Glomerular endothelial cell (primary cell): ENCODE measurements at regions not wholly inside any gene's neighbourhood (a gene's known extent, or its start where the extent isn't known, plus 50 kb on each side); places are given as distances from the start of the nearest gene placed in this dataset.

Experiments
- DNase-seq: peaks from one replicate; pipeline ENCODE4 v3.0.0-alpha.2; 2011; ENCODE audit warnings: low read depth, low spot score; ENCODE audit errors: extremely low read depth

DNA sequence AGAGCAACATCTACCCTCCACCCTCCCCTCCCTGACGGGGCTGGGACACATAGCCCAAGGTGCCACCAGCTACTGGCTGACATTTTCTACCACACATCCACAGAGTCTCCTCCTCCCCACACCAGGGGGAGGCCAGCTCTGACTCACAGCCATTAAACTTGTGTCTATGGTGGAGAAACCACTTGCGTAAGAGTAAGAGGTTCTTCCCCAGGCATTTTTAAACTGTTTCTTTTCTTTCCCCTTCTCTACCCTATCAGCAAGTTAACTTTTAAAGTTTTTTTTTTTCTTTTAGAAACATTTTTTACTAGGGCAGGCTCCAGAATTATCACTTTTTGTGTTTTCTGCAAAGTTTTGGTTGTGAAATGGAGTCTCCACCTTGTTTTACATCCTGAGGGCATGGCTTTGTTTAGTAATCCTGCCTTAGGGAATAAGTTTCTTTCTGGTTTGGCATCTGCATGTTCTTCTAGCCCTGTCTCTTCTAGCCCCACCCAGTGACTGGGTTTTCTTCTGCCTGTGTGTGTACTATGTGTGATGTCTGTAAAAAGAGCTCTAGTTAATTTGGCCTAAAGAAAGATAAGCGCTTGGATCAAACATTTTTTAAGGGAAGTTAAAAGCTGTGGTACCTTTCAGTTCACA lies 148.8 kb upstream of the GADL1 start:
- no peak for DNase-seq

DNA sequence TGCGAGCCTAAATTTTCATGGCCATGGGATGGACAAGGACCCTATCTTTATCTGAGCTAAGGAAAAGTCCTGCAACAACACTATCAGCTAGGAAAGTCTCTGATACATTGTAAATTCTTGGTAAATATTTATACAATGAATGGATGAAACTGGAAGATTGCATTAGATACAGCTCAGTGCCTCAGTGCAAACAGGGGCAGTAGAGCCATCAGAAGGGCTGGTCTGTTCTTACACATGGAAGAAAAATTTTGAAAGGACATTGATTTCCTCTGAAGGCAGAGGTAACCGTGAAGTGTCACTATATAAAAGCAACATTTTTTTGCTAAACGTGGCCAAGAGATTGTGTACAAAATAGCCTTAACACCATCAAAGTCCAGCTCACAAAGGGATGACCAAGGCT lies 153.2 kb upstream of the GADL1 start:
- DNase-seq: no peak

GRCh38 chr3:31048143-31048542 lies 153.7 kb upstream of the GADL1 start:
- no peak for DNase-seq

DNA sequence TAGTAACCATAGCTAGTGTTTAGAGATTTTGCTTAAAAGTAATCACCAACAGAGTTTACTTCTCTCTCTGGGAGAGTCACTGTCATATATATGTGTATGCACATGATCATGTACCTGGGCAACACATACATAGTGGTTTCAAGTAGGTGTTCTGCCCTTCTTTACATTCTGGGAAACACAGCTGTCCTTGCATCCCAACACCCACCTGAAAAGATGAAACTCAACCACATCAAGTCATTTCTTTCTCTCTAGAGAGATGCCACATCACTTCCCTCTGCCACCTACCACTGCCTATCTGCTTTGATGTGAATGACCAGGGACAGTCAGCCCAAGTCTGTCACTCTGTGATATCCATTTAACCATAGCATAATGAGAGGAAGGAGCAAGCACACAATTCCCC lies 155.8 kb upstream of the GADL1 start:
- DNase-seq: no peak

- no peak for DNase-seq
Observed at GRCh38 chr3:31051226-31051625, 156.8 kb upstream of the GADL1 start.

DNA sequence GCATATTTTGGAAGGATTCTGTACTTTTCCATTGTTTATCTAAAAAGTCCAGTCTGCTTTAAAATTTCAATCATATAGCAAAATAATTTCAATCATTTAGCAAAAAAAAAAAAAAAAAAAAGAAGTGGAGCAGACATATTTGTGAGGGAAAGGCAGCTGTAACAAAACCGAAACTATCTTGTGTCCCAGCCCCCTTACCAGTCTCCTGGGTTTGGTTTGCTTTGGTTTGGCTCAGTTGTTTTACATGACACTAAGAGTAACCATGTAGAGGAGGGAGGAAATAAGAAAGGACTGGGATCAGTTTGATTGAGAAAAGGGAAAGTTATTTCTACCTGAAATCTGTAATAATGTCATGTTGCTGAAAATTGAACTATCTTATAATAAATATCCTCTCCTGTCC lies 158.8 kb upstream of the GADL1 start:
- DNase-seq: no peak

- DNase-seq: no peak
Observed at GRCh38 chr3:31054032-31054431, 159.6 kb upstream of the GADL1 start.

GRCh38 chr3:31055757-31056156 lies 161.3 kb upstream of the GADL1 start:
- no peak for DNase-seq

DNA sequence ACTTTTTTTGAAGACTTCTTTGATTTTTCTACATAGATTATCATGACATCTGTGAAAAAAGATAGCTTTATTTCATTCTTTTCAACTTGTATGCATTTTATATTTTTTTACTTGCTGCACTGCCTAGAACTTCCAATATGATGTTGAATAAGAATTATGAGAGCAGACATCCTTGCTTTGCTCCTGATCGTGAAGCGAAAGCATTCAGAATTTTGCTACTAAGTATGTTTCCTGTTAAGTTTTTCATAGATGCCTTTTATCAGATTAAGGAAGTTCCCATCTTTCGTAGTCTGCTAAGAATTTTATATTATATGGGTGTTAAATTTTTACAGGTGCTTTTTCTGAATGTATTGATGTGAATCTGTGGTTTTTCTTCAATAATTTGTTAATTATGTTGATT lies 163.4 kb upstream of the GADL1 start:
- DNase-seq: no peak

GRCh38 chr3:31064021-31064420 lies 169.6 kb upstream of the GADL1 start:
- DNase-seq: no peak

DNA sequence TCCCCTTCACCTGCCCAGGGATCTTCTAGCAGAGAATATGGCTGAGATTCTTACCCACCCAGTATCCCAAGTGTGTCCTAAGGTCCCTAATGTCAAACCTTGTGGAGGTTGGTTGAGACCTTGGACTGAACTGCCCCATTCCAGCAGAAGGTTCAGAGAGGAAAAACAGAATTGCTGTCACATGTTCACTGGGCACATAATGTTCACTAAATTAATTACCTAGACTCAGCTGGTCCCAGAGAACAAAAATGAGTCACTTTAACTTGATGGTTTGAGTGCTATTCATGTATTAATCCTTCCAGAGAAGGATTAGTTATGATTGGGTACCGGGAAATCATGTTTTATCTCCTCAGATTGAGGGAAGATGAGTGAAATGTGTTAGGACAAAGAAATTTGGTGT lies 171.3 kb upstream of the GADL1 start:
- DNase-seq: no peak

DNA sequence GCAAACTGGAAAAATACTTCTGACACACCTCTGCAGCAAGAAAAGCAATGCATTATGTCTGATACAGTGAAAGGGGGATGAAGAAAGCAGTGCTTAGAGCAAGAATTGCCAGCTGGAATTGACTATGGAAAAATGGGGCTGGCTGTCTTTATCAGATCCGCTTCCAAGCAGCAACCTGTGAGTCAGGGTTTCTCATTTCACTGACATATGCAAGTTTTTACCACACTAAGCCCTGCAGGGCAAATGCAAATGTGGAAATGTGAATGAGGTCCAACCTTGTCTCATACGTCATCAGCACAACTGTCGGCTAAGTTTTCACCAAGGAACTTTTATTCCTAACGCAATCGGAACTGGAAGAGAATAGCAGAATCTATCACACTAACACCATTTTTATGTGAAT lies 172.5 kb upstream of the GADL1 start:
- DNase-seq: no peak

DNA sequence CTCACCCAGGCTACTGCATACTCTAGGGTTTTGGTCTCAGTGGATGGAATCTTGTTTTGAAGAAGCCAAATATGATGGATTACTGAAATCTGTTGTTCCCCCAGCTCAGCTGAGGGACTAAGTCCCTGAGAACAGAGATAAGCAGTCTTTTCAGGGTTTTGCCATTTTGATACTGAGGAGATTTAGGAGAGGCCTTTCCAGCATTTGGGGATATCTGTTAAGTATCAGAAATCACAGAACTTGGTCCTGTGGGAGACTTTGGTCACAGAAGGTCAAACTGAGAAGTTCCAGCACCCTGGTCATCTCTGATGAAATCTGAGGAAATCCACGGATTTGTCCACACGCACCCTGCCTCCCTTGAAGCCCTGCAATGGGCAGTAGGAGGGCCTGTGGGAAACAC lies 181.0 kb upstream of the GADL1 start:
- no peak for DNase-seq

DNA sequence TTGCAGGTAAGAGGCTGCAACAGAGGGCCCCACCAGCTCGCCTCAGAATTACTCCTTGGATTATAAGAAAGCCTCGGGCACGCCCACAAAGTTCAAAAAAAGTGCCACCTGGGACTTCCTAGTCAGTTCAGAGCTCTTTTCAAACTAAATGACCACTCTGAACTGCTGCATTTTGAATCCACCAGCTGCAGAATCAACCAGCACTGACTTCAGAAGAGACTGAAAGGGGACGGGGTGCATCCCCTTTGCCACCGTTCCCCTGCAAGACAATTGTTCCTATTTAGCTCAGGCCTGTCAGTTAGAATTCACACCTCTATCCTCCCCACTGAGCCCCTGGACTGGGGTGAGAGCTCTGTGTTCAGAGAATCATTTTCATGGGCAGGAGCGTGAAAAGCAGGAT lies 181.4 kb upstream of the GADL1 start:
- no peak for DNase-seq

- peak; percentile 64 for DNase-seq
Observed at GRCh38 chr3:31077021-31077601, 182.7 kb upstream of the GADL1 start.

DNA sequence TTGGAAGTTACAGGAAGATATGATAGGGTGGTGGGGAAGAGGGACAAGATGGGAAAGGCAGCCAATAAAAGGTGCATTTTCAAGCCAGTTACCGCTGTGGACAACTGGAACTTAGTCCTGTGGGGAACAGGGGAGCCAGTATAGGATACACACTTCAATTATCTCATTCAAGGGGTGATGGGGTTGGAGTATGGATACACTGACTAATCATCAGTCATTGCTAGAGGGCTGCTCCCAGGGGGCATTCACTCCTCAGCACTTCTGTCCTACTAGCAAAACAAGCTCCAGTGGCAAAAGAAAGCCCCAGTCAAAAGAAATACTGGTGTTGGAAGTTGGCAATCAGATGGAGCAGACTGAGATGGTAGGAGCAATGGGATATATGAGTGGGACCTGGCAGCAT lies 183.4 kb upstream of the GADL1 start:
- DNase-seq: no peak

DNA sequence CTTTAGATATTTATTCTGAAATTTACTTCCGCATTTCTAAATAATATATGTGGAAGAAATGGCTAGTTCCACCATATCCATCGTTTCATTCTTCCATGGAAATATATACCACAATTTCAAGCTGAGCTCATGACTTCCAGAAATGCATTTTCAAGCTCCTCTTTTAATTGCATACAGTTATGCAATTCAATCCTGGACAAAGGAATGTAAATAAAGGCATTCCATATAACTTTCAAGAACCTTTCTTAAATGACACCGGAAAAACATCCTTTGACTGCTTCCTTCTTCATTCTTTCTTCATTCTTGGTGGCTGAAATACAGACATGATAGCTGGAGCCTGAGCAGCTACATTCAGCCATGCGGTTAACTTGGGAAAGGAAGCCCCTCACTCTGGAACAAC lies 185.2 kb upstream of the GADL1 start:
- no peak for DNase-seq

GRCh38 chr3:31081018-31081662 lies 186.7 kb upstream of the GADL1 start:
- DNase-seq: no peak

DNA sequence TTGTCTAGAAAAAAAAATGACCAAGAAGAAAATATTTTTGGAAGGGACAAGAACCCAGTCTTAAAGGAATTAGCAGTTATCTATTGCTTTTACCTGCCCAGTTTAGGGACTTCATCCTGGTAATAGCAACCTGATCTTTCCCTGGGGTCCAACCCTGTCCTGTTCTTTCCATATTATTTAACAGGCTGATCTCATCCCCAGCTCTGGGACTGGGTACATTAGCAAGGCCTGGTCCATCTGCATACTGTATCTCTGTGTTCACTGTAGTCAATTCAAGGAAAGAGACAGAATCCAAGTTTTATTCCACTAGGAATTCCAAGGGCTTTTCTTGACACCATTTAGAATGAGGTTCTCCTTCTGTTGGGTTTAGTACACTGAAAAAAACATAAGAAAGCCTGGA lies 191.7 kb upstream of the GADL1 start:
- DNase-seq: no peak

GRCh38 chr3:31086698-31087097 lies 192.2 kb upstream of the GADL1 start:
- DNase-seq: no peak

DNA sequence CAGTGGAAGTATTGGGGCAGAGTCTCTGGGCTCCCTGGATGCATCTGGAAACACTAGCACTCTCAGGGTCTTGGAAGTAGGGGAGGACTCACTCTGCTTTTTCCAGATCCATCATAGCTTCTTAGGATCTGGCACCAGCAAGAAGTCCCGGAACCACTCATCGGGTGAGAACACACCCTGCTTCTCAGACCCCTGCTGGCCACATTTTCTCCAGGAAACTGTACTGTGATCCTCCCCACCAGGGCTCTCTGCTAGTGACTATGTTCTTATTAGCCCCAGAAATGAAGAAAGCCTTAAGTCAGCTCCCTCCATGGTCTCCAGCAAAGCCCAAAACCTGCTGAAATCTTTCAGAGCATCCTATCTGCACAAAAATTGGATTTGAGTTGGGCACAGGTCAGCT lies 197.3 kb upstream of the GADL1 start:
- no peak for DNase-seq

DNA sequence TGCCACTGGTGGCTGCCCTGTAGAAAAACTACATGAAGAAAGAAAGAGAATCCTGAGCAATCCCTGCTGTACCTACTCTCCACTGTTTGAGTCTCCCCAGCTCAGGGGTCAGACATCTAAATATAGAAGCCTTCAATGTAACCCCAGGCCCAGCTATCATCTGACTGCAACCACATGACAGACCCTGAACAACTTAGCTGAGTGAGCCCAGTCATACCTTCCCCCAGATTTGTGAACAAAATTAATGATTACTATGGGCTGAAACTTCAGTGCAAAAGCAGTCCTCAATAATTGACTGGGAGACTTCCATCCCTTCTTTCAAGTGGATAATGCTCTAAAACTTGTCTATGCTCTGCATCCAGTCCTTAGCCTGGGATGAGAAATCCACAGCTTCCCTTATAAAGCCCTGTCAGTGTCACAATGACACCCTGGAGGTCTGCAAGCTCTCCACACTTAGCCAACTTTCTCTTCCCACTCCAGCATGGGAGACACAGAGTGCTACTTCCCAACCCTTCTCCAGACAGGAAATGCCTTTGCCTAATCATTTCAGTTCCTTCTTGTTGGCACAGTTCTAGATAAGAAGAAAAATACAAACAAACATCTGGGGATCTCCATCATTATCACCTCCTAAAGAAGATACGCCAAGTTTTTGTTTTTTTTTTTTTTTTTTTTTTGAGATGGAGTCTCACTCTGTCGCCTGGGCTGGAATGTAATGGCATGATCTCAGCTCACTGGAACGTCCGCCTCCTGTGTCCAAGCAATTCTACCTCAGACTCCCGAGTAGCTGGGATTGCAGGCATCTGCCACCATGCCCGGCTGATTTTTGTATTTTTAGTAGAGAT lies 198.5 kb upstream of the GADL1 start:
- peak; percentile 65 for DNase-seq
